Ovary (tissue), 7 donors: ENCODE measurements at regions not wholly inside any gene's neighbourhood (a gene's known extent, or its start where the extent isn't known, plus 50 kb on each side); places are given as distances from the start of the nearest gene placed in this dataset.

Experiments used
- DNase-seq, 5 donors: peaks; one replicate each; pipeline ENCODE4 v3.0.0-alpha.2; 2019 to 2020
- H3K27ac ChIP-seq, 2 donors: fragments of 200-600 bp; one replicate each; pipeline versions ENCODE4 v1.5.1 to v1.8.0; 2019 to 2022
- H3K27me3 ChIP-seq: fragments of 200-600 bp; one replicate; pipeline ENCODE4 v1.8.0; 2022
- H3K36me3 ChIP-seq: fragments of 200-600 bp; sonication (generic); one replicate; pipeline ENCODE4 v1.5.1; 2019
- H3K4me1 ChIP-seq: one replicate; pipeline ENCODE4 v1.8.1; 2013; ENCODE audit warnings: mild to moderate bottlenecking, moderate library complexity; ENCODE audit not compliant: insufficient read depth
- H3K4me3 ChIP-seq: fragments of 200-600 bp; sonication (generic); one replicate; pipeline ENCODE4 v1.5.1; 2017
- H3K9me3 ChIP-seq, 2 donors: fragments of 200-600 bp in 1 of 2; sonication (generic) in 1 of 2; one replicate each; pipeline versions ENCODE4 v1.5.1 to v1.8.1; 2013 to 2019; ENCODE audit warnings: mild to moderate bottlenecking in 1 of 2, moderate library complexity in 1 of 2
- CTCF ChIP-seq, 3 donors: fragments of 450-650 bp in 2 of 3; fragments of 200-600 bp in 1 of 3; IDR thresholded peaks; one replicate each; pipeline versions ENCODE4 v1.5.1 to v1.8.0; 2016 to 2022; ENCODE audit warnings: antibody characterized with exemption in 3 of 3, mild to moderate bottlenecking in 1 of 3
- EP300 ChIP-seq: sonication (generic); formaldehyde crosslinking; IDR thresholded peaks from one replicate; pipeline ENCODE4 v1.6.1; 2017; ENCODE audit warnings: antibody characterized with exemption
- POLR2A ChIP-seq: fragments of 450-650 bp; IDR thresholded peaks from one replicate; pipeline ENCODE4 v1.6.1; 2017; ENCODE audit warnings: antibody characterized with exemption, mild to moderate bottlenecking, moderate library complexity
- WGBS, 3 donors: extraction: QIAGEN DNeasy Blood & Tissue Kit in 1 of 3; methylation state at CpG; one replicate each; pipeline versions ENCODE4 v1.1.5 to v1.1.7; 2013 to 2017; 5-methylcytosine and 5-hydroxymethylcytosine counted together
- intact Hi-C, 4 donors: fragments of 100-400 bp; cut with DNase I; formaldehyde crosslinking; loops; one replicate each; pipeline versions ENCODE4 v1.11.0 to v1.15.1; 2022 to 2023
- donor health status: DM: no; HTN: no; CAD: no; lungs with moderate emphysema.
- donor health status: DM: no; HTN: no; CAD: no.
- donor health status: Bipolar disorder and iron deficiency.
- donor health status: DM: no; HTN: no; CAD: no.
- donor health status: DM: yes; HTN: yes; CAD: no.

GRCh38 chr2:185044323-185044874 is 446.1 kb downstream of the ZNF804A start:
- no peak for TF ChIP-seq CTCF (IDR thresholded peaks at IDR 0.05)
- no peak for TF ChIP-seq POLR2A
- no peak for TF ChIP-seq EP300
- 91 to 97% (median 95%) methylated on average over 7 of the region's 7 CpGs for WGBS, 3 donors

GRCh38 chr2:185050804-185051203 is 452.5 kb downstream of the ZNF804A start:
- 89 to 95% (median 90%) methylated on average over 2 of the region's 2 CpGs for WGBS, 3 donors
- intact Hi-C loops, result no loop called here

More at GRCh38 chr2:185044323-185044874, 446.1 kb downstream of the ZNF804A start:
- Histone ChIP-seq H3K36me3 (no peaks in the 10 kb centered on the region), H3K9me3 (no peaks in the 10 kb centered on the region), H3K27ac (no peak overlapping the region), H3K27me3 (no peaks in the 10 kb centered on the region), H3K4me1 (no peaks in the 10 kb centered on the region), H3K4me3 (no peak overlapping the region)
- no peak for DNase-seq
- intact Hi-C loops, result no loop called here

GRCh38 chr2:185063761-185064160 is 465.4 kb downstream of the ZNF804A start:
- no peaks in the 10 kb centered on the region for H3K27me3 ChIP-seq
- H3K36me3 ChIP-seq, result no peaks in the 10 kb centered on the region
- TF ChIP-seq POLR2A, result no peak
- TF ChIP-seq EP300, result no peak
- TF ChIP-seq CTCF (IDR thresholded peaks at IDR 0.05), result no peak
- 67 to 83% (median 69%) methylated on average over 1 of the region's 1 CpG for WGBS, 3 donors
- no peak for DNase-seq
- H3K9me3 ChIP-seq, result no peaks in the 10 kb centered on the region
- intact Hi-C loops, result no loop called here
- no peak overlapping the region for H3K4me3 ChIP-seq
- no peak overlapping the region for H3K27ac ChIP-seq
- no peaks in the 10 kb centered on the region for H3K4me1 ChIP-seq

More at GRCh38 chr2:185050804-185051203, 452.5 kb downstream of the ZNF804A start:
- Histone ChIP-seq H3K27me3 (no peaks in the 10 kb centered on the region), H3K4me1 (no peaks in the 10 kb centered on the region), H3K4me3 (no peak overlapping the region), H3K27ac (no peak overlapping the region), H3K36me3 (no peaks in the 10 kb centered on the region), H3K9me3 (no peaks in the 10 kb centered on the region)
- no peak for DNase-seq
- TF ChIP-seq CTCF (IDR thresholded peaks at IDR 0.05) (no peak), POLR2A (no peak), EP300 (no peak)

GRCh38 chr2:185066128-185066527 is 467.8 kb downstream of the ZNF804A start:
- no peaks in the 10 kb centered on the region for H3K9me3 ChIP-seq
- H3K27ac ChIP-seq, result no peak overlapping the region
- no peaks in the 10 kb centered on the region for H3K4me1 ChIP-seq
- H3K27me3 ChIP-seq, result no peaks in the 10 kb centered on the region
- no peak for TF ChIP-seq CTCF (IDR thresholded peaks at IDR 0.05)
- TF ChIP-seq EP300, result no peak
- TF ChIP-seq POLR2A, result no peak
- H3K4me3 ChIP-seq, result no peak overlapping the region
- intact Hi-C loops, result no loop called here
- no peak for DNase-seq
- 68 to 79% (median 71%) methylated on average over 1 of the region's 1 CpG for WGBS, 3 donors
- H3K36me3 ChIP-seq, result no peaks in the 10 kb centered on the region
